GM19043 (cell line): ENCODE measurements at regions not wholly inside any gene's neighbourhood (a gene's known extent, or its start where the extent isn't known, plus 50 kb on each side); places are given as distances from the start of the nearest gene placed in this dataset.
"Not testable (repeated sequence)": the region's sequence is repeated elsewhere in the genome, so short reads cannot be mapped to it uniquely, and the experiment has no call there.

Experiments used
- ATAC-seq: cut with Tn5 transposase; IDR thresholded peaks from one replicate; pipeline ENCODE4 v1.9.1; 2021; ENCODE audit warnings: low read depth; ENCODE audit not compliant: unreplicated experiment

DNA sequence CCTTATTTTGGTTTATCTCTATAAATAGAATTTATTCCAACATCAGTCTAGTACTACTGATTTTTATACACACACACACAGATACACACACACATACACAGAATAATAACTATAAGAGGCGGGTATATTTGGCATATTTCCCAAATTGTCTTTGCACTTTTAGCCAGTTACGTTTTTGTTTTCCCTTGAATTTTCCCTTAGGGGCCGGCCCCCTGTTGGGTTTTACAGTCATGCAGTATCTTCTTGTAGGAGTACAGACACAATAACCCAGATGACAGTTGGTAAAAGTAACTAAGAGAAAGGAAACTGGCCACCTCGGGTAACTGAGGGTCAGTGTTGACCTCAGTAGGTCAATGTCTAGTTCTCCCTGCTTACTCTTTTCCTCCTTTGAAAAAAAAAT, 50.9 kb downstream of the DISP1 start:
- no peak for ATAC-seq

- no peak for ATAC-seq
Measured at GRCh38 chr1:222867316-222867715, 52.5 kb downstream of the DISP1 start.

GRCh38 chr1:222876182-222876581, 61.3 kb downstream of the DISP1 start:
- ATAC-seq: no peak

DNA sequence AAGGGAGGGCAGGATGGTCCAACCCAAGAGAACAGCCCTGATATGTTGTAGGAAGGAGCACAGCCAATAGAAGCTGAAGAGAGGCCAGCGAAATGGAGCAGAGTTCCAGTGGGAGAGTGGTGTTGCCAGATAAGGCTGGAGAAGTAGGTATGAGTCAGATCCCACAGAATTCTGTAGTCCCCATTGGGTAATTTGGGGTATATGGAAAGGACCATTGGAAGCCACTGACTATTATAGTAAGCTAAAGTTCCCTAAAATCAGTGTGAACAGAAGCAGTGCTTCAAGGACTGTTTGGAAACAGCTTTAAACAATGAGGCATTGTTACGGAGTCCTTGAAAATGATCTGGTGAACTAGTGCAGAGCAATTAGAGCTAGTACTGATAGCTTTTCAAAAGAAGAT, 63.0 kb downstream of the DISP1 start:
- ATAC-seq: no peak

DNA sequence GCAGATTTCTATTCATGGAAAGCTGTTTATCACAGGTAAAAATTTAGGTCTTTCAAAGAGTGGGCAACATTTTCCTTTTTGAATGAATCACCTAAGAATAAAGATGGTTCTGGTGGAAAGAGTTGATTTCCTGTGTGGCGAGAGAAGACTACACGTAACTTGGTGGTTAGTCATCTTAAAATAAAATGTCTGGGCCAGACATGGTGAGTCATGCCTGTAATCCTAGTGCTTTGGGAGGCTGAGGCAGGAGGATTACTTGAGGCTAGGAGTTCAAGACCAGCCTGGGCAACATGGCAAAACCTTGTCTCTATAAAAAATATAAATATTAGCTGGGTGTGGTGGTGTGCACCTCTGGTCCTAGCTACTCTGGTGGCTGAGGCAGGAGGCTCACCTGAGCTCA, 65.7 kb downstream of the DISP1 start:
- ATAC-seq: no peak

GRCh38 chr1:222886194-222886854, 71.5 kb downstream of the DISP1 start:
- no peak for ATAC-seq

DNA sequence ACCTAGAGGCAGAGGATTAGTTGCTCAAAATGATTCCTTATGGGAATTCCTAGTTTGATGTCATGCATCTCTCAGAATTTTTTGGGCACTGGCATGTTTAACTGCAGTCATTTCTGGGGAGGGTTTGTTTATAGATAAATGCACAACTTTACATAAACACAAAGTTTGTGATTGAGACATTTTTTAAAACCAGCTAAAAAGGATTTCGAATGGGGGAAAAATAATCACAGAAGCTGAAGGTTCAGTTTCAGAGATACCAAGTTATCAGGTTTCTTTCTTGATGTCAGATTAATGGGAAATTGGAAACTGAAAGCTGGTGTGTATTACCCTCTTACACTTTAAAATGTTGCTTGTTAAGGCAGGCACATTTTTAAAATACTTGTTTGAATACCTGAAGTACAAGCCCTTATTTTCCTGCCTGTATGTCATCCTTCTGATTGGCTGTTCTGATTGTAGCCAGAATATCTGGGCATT, 72.1 kb downstream of the DISP1 start:
- no peak for ATAC-seq

DNA sequence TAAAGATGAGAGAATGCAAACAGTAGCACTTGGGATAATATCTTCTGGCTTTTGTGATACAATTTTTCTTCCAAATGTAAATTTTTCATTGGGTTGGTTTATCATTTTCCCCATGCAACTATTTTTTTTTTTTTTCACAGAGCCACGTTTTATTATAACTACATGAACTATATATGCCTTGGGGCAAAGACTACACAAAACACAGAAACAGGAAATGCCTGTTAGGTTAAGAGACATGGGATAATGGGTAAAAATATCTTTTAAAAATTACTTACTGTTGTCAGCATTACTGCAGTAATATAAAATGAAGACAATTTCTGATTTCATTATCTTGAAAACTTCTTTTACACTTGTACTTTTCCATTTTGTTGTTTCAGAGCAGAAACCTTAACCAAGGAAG, 74.6 kb downstream of the DISP1 start:
- ATAC-seq: no peak

GRCh38 chr1:222890716-222891115, 75.9 kb downstream of the DISP1 start:
- no peak for ATAC-seq

DNA sequence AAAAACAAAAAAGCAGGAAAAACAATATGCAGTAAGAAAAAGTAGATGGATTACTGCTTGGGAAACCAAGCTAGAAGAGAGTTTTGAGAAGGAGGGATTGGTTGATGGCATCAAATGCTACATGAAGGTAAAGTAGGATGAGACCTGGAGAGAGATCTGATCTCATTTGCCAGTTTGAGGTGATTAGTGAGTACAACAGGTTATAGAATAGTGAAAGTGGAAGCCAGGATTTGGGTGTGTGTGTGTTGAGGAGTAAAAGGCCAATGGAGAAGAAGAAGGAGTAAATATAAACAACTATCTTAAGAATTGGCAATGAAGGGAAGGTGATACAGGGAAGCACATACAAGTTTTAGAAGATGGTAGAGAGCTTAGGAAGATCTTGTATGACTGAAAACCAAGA, 76.7 kb downstream of the DISP1 start:
- no peak for ATAC-seq

DNA sequence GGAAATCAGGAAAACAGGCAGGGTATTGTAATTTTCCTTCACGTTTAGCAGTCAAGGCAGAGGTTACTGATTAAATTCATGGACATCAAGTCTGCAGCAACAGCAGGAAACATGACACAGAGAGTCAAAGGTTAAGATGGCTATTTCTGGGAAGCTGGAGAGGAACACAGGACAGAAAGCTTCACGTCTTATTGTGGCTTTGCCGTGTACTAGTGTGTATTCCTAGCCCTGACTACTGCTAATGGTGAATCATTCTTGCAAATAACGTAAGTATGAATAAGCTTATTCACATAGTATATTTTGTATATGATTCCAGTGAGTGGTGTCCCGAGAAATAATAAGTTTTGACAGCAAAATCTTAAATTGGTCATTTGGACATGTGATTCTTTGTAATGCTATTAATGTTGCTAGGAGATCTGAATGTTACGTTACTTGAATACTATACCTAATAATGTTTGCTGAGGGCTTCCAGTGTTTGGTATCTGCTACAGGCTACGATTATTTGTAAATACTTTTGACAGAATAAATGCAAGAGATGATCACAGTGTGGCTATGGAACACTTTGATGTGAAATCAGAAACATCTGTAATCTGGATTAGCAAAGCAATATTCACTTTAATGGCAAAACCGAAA, 77.4 kb downstream of the DISP1 start:
- ATAC-seq: no peak

- no peak for ATAC-seq
Measured at GRCh38 chr1:222893255-222893654, 78.4 kb downstream of the DISP1 start.

GRCh38 chr1:222894331-222894730, 79.5 kb downstream of the DISP1 start:
- no peak for ATAC-seq

DNA sequence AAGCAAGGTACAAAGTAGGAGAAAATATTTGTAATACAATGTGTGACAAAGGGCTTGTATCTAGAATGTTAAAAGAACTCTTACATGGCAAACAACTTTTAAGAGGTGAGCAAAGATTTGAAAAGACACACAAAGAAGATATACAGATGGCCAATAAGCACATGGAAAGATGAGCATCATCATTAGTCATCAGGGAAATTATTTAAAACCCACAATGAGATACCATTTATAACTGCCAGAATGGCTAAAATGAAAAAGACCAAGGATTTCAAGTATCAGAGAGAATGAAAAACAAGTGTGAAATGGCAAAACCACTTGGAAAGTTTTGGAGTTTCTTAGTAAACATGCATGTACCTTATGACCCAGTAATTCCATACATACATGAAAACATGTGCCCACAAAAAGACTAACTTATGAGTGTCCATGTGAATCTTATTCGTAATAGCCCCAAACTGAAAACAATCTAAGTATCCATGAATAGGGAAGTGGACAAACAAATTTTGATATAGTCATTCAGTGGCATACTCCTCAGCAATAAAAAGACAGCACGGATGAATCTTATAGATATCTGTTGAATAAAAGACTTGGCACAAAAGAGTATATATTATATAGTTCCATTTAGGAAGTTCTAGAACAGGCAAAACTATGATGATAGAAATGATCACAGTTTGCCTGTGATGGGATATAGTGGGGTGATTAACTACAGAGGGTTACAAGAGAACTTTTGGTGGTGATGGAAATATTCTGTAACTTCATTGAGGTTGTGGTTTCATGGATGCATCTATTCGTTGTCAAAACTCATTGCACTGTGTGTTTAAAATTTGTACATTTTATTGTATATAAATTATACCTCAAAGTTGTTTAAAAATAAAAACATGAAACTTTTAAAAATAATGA, 82.0 kb downstream of the DISP1 start:
- ATAC-seq: no peak

- no peak for ATAC-seq
Measured at GRCh38 chr1:222897527-222898190, 82.8 kb downstream of the DISP1 start.

GRCh38 chr1:222898191-222898527, 83.3 kb downstream of the DISP1 start:
- no peak for ATAC-seq

- ATAC-seq: no peak
Measured at GRCh38 chr1:222899471-222899870, 84.6 kb downstream of the DISP1 start.

- no peak for ATAC-seq
Measured at GRCh38 chr1:222904451-222904850, 89.6 kb downstream of the DISP1 start.

- no peak for ATAC-seq
Measured at GRCh38 chr1:222905151-222905550, 90.3 kb downstream of the DISP1 start.

GRCh38 chr1:222906271-222906739, 91.5 kb downstream of the DISP1 start:
- ATAC-seq: not testable (repeated sequence)

DNA sequence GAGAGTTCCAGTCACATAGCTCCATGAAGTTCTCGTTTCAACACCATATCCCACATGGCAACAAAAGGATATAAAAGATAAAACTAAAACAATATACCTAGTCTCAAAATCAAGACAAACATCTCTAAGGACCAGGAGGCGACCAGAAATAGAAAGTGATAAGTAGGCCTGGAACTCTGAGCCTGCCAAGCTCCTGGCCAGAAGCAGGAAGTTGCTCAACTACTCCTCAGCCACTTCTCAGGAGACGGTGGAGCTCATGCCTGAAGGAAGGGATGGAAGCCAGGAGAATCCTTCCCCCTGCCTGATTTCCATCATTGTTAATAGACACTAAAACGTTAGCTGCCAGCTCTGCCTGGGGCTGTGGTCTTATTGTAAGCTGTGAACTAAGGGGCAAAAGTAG, 94.7 kb downstream of the DISP1 start:
- ATAC-seq: no peak
